PC-9 (cell line): ENCODE measurements at regions not wholly inside any gene's neighbourhood (a gene's known extent, or its start where the extent isn't known, plus 50 kb on each side); places are given as distances from the start of the nearest gene placed in this dataset.

ENCODE experiments used
- BruUV-seq: library from RNA; stranded (reverse); fragments of 400-500 nt; replicated peaks from 2 replicates; lab custom pipeline; 2021; lab: Mats Ljungman, UMichigan
- CTCF ChIA-PET: fragments of 300-600 bp; sonication (Branson Sonifier 250); formaldehyde crosslinking; loops from one replicate; lab custom pipeline; 2022; ENCODE audit warnings: antibody characterized with exemption; lab: Charles Lee
- POLR2A ChIA-PET: fragments of 300-600 bp; sonication (Branson Sonifier 250); formaldehyde crosslinking; loops from one replicate; lab custom pipeline; 2022; ENCODE audit warnings: antibody characterized with exemption; ENCODE audit not compliant: unreplicated experiment; lab: Charles Lee
- DNase-seq, 2 experiments: peaks; one replicate each; pipeline versions ENCODE4 v3.0.0 to v3.0.0-alpha.2; 2015 to 2022; ENCODE audit warnings: mixed read lengths in 1 of 2
- H2AFZ ChIP-seq: fragments of 200-600 bp; sonication (generic); 2 replicates; pipeline ENCODE4 v1.8.1; 2017; ENCODE audit warnings: antibody characterized with exemption
- H3F3A ChIP-seq: fragments of 200-600 bp; sonication (generic); 2 replicates; pipeline ENCODE4 v1.8.1; 2017; ENCODE audit warnings: antibody characterized with exemption, mild to moderate bottlenecking, low read depth; ENCODE audit not compliant: insufficient read depth
- H3K27ac ChIP-seq: fragments of 200-600 bp; sonication (generic); 2 replicates; pipeline ENCODE4 v1.6.1; 2016; ENCODE audit warnings: mixed run types
- H3K27me3 ChIP-seq: fragments of 200-600 bp; sonication (generic); 2 replicates; pipeline ENCODE4 v1.6.1; 2016; ENCODE audit warnings: low read depth, mixed run types; ENCODE audit not compliant: insufficient read depth
- H3K36me3 ChIP-seq: fragments of 200-600 bp; sonication (generic); 2 replicates; pipeline ENCODE4 v1.6.1; 2016; ENCODE audit warnings: low read depth, mixed run types
- H3K4me1 ChIP-seq: fragments of 200-600 bp; sonication (generic); replicated peaks from 2 replicates; pipeline ENCODE4 v1.6.1; 2016; ENCODE audit warnings: mixed run types; ENCODE audit not compliant: insufficient read depth
- H3K4me2 ChIP-seq: fragments of 200-600 bp; sonication (generic); 2 replicates; pipeline ENCODE4 v1.6.1; 2017; ENCODE audit warnings: mixed run types
- H3K4me3 ChIP-seq: fragments of 200-600 bp; sonication (generic); 2 replicates; pipeline ENCODE4 v1.6.1; 2016; ENCODE audit warnings: mixed run types
- H3K79me2 ChIP-seq: fragments of 200-600 bp; sonication (generic); 2 replicates; pipeline ENCODE4 v1.6.1; 2017; ENCODE audit warnings: low read depth, mixed run types
- H3K9me2 ChIP-seq: fragments of 200-600 bp; sonication (generic); 2 replicates; pipeline ENCODE4 v1.8.1; 2017; ENCODE audit warnings: mild to moderate bottlenecking; ENCODE audit not compliant: insufficient read depth
- H3K9me3 ChIP-seq: fragments of 200-600 bp; sonication (generic); 2 replicates; pipeline ENCODE4 v1.8.1; 2016; ENCODE audit warnings: low read depth; ENCODE audit not compliant: insufficient read depth
- H4K20me1 ChIP-seq: fragments of 200-600 bp; sonication (generic); 2 replicates; pipeline ENCODE4 v1.8.1; 2017; ENCODE audit not compliant: insufficient read depth
- CTCF ChIP-seq: fragments of 200-600 bp; sonication (generic); conservative IDR thresholded peaks from 2 replicates; pipeline ENCODE4 v1.6.1; 2017; ENCODE audit warnings: mixed run types, antibody characterized with exemption, mild to moderate bottlenecking, moderate library complexity
- EZH2 ChIP-seq: fragments of 200-600 bp; sonication (generic); IDR thresholded peaks from 2 replicates; pipeline ENCODE4 v1.8.0; 2017; ENCODE audit warnings: antibody characterized with exemption, low read depth
- intact Hi-C: fragments of 100-400 bp; cut with micrococcal nuclease; formaldehyde crosslinking; loops from one replicate; pipeline ENCODE4 v1.10.0; 2022; ENCODE audit not compliant: unreplicated experiment

GRCh38 chr18:73766910-73767515 lies 380.6 kb downstream of the FBXO15 start:
- no peak overlapping the region for H2AFZ ChIP-seq
- H3K4me3 ChIP-seq: no peak overlapping the region
- H3K4me1 ChIP-seq: no peaks in the 10 kb centered on the region
- H3K9me2 ChIP-seq: no peaks in the 10 kb centered on the region
- no peak overlapping the region for H3K4me2 ChIP-seq
- CTCF ChIA-PET: no interaction called here
- H3K79me2 ChIP-seq: no peaks in the 10 kb centered on the region
- no TSS peak for BruUV-seq
- intact Hi-C loops: no loop called here
- H3K27me3 ChIP-seq: no peaks in the 10 kb centered on the region
- H4K20me1 ChIP-seq: no peaks in the 10 kb centered on the region
- H3K9me3 ChIP-seq: no peaks in the 10 kb centered on the region
- no peak overlapping the region for H3K27ac ChIP-seq
- H3K36me3 ChIP-seq: no peaks in the 10 kb centered on the region
- TF ChIP-seq EZH2 (no peak), CTCF (no peak)
- H3F3A ChIP-seq: no peaks in the 10 kb centered on the region
- DNase-seq: no peak
- POLR2A ChIA-PET: no interaction called here

GRCh38 chr18:73758446-73758845 lies 389.2 kb downstream of the FBXO15 start:
- intact Hi-C loops: no loop called here
- Histone ChIP-seq H3K4me1 (no peaks in the 10 kb centered on the region), H4K20me1 (no peaks in the 10 kb centered on the region), H3K4me2 (no peak overlapping the region), H3K27me3 (no peaks in the 10 kb centered on the region), H3K27ac (no peak overlapping the region), H3K36me3 (no peaks in the 10 kb centered on the region), H2AFZ (no peak overlapping the region), H3F3A (no peaks in the 10 kb centered on the region), H3K79me2 (no peaks in the 10 kb centered on the region), H3K9me2 (no peaks in the 10 kb centered on the region), H3K9me3 (no peaks in the 10 kb centered on the region), H3K4me3 (no peak overlapping the region)
- no peak for DNase-seq
- TF ChIP-seq CTCF (no peak), EZH2 (no peak)
- ChIA-PET CTCF (interaction anchor here (0.6 kb wide), 1 partner anchor 995 kb away, joined by 4 read pairs; no protein-coding TSS in a partner anchor), POLR2A (no interaction called here)
- BruUV-seq: no TSS peak

GRCh38 chr18:73756256-73757091 lies 391.2 kb downstream of the FBXO15 start:
- no peaks in the 10 kb centered on the region for H4K20me1 ChIP-seq
- TF ChIP-seq EZH2: no peak
- no peak for TF ChIP-seq CTCF
- no peaks in the 10 kb centered on the region for H3K36me3 ChIP-seq
- H3K9me2 ChIP-seq: no peaks in the 10 kb centered on the region
- H3K4me2 ChIP-seq: no peak overlapping the region
- intact Hi-C loops: no loop called here
- H3K79me2 ChIP-seq: no peaks in the 10 kb centered on the region
- CTCF ChIA-PET: no interaction called here
- no peak overlapping the region for H3K27ac ChIP-seq
- POLR2A ChIA-PET: no interaction called here
- H3K4me3 ChIP-seq: no peak overlapping the region
- no peaks in the 10 kb centered on the region for H3K9me3 ChIP-seq
- no peak for DNase-seq
- H3K4me1 ChIP-seq: peaks cover 8% of the 10 kb centered on the region; the same call in 1 of the 2 replicates
- no peak overlapping the region for H2AFZ ChIP-seq
- no peaks in the 10 kb centered on the region for H3K27me3 ChIP-seq
- no TSS peak for BruUV-seq
- H3F3A ChIP-seq: no peaks in the 10 kb centered on the region
